Loucy (cell line): ENCODE measurements at regions not wholly inside any gene's neighbourhood (a gene's known extent, or its start where the extent isn't known, plus 50 kb on each side); places are given as distances from the start of the nearest gene placed in this dataset.

ENCODE experiments used
- H2AFZ ChIP-seq: fragments of 200-600 bp; sonication (generic); 2 replicates; pipeline ENCODE4 v1.6.0; 2016; ENCODE audit warnings: antibody characterized with exemption, mild to moderate bottlenecking, low read length, moderate library complexity
- H3F3A ChIP-seq: fragments of 200-600 bp; 2 replicates; pipeline ENCODE4 v1.6.0; 2016; ENCODE audit warnings: antibody characterized with exemption, low read depth, mild to moderate bottlenecking
- H3K27me3 ChIP-seq: fragments of 200-600 bp; sonication (generic); 2 replicates; pipeline ENCODE4 v1.6.1; 2014; ENCODE audit warnings: low read length, mild to moderate bottlenecking; ENCODE audit not compliant: insufficient read depth, poor library complexity, severe bottlenecking
- H3K36me3 ChIP-seq: fragments of 200-600 bp; sonication (generic); 2 replicates; pipeline ENCODE4 v1.6.1; 2016; ENCODE audit warnings: low read length; ENCODE audit not compliant: insufficient read depth
- H3K4me1 ChIP-seq: fragments of 200-600 bp; sonication (generic); 2 replicates; pipeline ENCODE4 v1.5.1; 2014; ENCODE audit warnings: low read length, mild to moderate bottlenecking; ENCODE audit not compliant: insufficient read depth, poor library complexity, severe bottlenecking
- H3K4me2 ChIP-seq: fragments of 200-600 bp; sonication (generic); 2 replicates; pipeline ENCODE4 v1.6.0; 2014; ENCODE audit warnings: antibody characterized with exemption, low read length, low read depth, mild to moderate bottlenecking; ENCODE audit not compliant: poor library complexity, severe bottlenecking
- H3K4me3 ChIP-seq: fragments of 200-600 bp; sonication (generic); 2 replicates; pipeline ENCODE4 v1.5.1; 2014; ENCODE audit warnings: low read length, mild to moderate bottlenecking, mixed read lengths; ENCODE audit not compliant: poor library complexity, severe bottlenecking
- H3K79me2 ChIP-seq: fragments of 200-600 bp; sonication (generic); 2 replicates; pipeline ENCODE4 v1.6.1; 2014; ENCODE audit warnings: low read length; ENCODE audit not compliant: insufficient read depth
- H3K9ac ChIP-seq: fragments of 200-600 bp; sonication (generic); 2 replicates; pipeline ENCODE4 v1.6.0; 2014; ENCODE audit warnings: mild to moderate bottlenecking, low read depth, low read length, moderate library complexity; ENCODE audit not compliant: poor library complexity, severe bottlenecking
- H3K9me2 ChIP-seq: fragments of 200-600 bp; sonication (generic); replicated peaks from 2 replicates; pipeline ENCODE4 v1.6.1; 2016; ENCODE audit warnings: low read depth, low read length, mixed read lengths
- H3K9me3 ChIP-seq: fragments of 200-600 bp; sonication (generic); 2 replicates; pipeline ENCODE4 v1.6.1; 2014; ENCODE audit warnings: mild to moderate bottlenecking, antibody characterized with exemption, low read length, low read depth; ENCODE audit not compliant: insufficient read depth
- H4K20me1 ChIP-seq: fragments of 200-600 bp; sonication (generic); 2 replicates; pipeline ENCODE4 v1.6.0; 2014; ENCODE audit warnings: antibody characterized with exemption, low read length, mild to moderate bottlenecking; ENCODE audit not compliant: insufficient read depth, poor library complexity, severe bottlenecking
- CTCF ChIP-seq: fragments of 200-600 bp; sonication (generic); conservative IDR thresholded peaks from 2 replicates; pipeline ENCODE4 v1.5.1; 2014; ENCODE audit warnings: mild to moderate bottlenecking, antibody characterized with exemption, low read length
- EZH2phosphoT487 ChIP-seq: fragments of 200-600 bp; IDR thresholded peaks from 2 replicates; pipeline ENCODE4 v1.6.1; 2018; ENCODE audit warnings: antibody characterized with exemption, mild to moderate bottlenecking, moderate library complexity, borderline replicate concordance

DNA sequence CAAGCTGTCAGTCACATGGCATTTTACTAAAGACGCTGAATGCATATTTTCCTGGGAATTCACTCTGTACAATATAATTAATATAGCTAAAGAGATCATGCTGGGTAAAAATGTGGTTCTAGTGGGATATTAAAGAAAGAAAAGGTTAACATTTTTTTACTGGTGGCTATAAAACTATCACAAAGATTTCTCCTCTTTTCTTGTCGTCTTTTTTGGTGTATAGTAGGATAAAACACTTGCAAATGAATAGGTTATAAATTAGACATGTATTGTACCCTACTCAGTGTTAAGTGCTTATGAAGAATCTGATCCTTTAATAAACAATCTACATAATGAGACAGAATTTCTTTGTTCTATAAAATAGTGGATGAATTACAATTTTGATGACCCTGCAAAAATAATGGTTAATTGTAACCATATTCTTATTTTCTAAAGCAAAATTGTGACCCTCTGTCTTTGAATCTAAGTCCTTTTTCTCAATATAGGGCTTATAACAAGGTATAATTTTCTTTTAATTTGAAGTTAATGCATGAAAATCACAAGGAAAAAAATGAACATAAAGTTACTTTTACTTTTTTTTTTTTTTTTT lies 1540.4 kb upstream of the GOT2 start:
- H3K9me3 ChIP-seq: no peaks in the 10 kb centered on the region
- no peaks in the 10 kb centered on the region for H3F3A ChIP-seq
- H3K79me2 ChIP-seq: no peaks in the 10 kb centered on the region
- no peak overlapping the region for H3K4me3 ChIP-seq
- no peak overlapping the region for H3K9ac ChIP-seq
- H3K4me1 ChIP-seq: no peaks in the 10 kb centered on the region
- H3K4me2 ChIP-seq: no peak overlapping the region
- no peaks in the 10 kb centered on the region for H4K20me1 ChIP-seq
- no peak overlapping the region for H2AFZ ChIP-seq
- H3K27me3 ChIP-seq: no peaks in the 10 kb centered on the region
- no peak for TF ChIP-seq EZH2phosphoT487
- no peak for TF ChIP-seq CTCF
- H3K9me2 ChIP-seq: no peaks in the 10 kb centered on the region
- no peaks in the 10 kb centered on the region for H3K36me3 ChIP-seq

DNA sequence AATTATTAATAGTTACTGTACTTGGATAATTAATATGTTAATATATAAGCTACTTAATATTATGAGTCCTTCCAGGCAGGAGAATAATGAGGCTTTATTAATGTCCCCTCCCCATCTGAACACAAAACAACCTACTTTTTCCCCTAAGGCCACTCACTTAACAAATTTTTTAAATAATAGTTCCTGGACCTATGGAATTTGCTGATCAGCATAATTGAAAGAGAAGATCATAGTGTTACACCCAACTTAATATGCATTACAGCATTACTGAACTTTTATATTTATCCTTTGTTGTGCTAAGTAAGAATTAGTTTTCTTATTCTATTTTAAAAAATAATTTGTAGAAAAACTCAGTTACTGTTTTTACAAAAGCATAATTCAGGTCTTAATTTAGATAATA lies 1537.7 kb upstream of the GOT2 start:
- Histone ChIP-seq H3K4me3 (no peak overlapping the region), H2AFZ (no peak overlapping the region), H3K36me3 (no peaks in the 10 kb centered on the region), H3K9ac (no peak overlapping the region), H3K79me2 (no peaks in the 10 kb centered on the region), H4K20me1 (no peaks in the 10 kb centered on the region), H3K4me1 (no peaks in the 10 kb centered on the region), H3K9me2 (no peaks in the 10 kb centered on the region), H3K27me3 (no peaks in the 10 kb centered on the region), H3K9me3 (no peaks in the 10 kb centered on the region), H3K4me2 (no peak overlapping the region), H3F3A (no peaks in the 10 kb centered on the region)
- TF ChIP-seq CTCF (no peak), EZH2phosphoT487 (no peak)

- Histone ChIP-seq H3K9me2 (no peaks in the 10 kb centered on the region), H3K4me2 (no peak overlapping the region), H3K79me2 (no peaks in the 10 kb centered on the region), H4K20me1 (no peaks in the 10 kb centered on the region), H3K4me3 (no peak overlapping the region), H3K36me3 (no peaks in the 10 kb centered on the region), H3K27me3 (no peaks in the 10 kb centered on the region), H3F3A (no peaks in the 10 kb centered on the region), H2AFZ (no peak overlapping the region), H3K9ac (no peak overlapping the region), H3K4me1 (no peaks in the 10 kb centered on the region), H3K9me3 (no peaks in the 10 kb centered on the region)
- TF ChIP-seq EZH2phosphoT487 (no peak), CTCF (no peak)
Observed at GRCh38 chr16:60271025-60271771, 1537.1 kb upstream of the GOT2 start.
